Fibroblast of mammary gland (primary cell): ENCODE measurements at regions not wholly inside any gene's neighbourhood (a gene's known extent, or its start where the extent isn't known, plus 50 kb on each side); places are given as distances from the start of the nearest gene placed in this dataset.

Experiments
- DNase-seq: peaks from one replicate; pipeline ENCODE4 v3.0.0-alpha.2; 2010; ENCODE audit warnings: low read depth
- H3K4me3 ChIP-seq: 2 replicates; pipeline ENCODE4 v1.5.1; 2011; ENCODE audit warnings: low read depth, mild to moderate bottlenecking, low read length, moderate library complexity; ENCODE audit not compliant: control insufficient read depth
- TF ChIP-seq, protein P1 (sequence below): conservative IDR thresholded peaks from 2 replicates; pipeline ENCODE4 v1.5.1; 2011; ENCODE audit warnings: low read depth, low read length, inconsistent platforms; ENCODE audit not compliant: control insufficient read depth, insufficient read depth

GRCh38 chr4:26130173-26130572, 190.6 kb upstream of the RBPJ start:
- H3K4me3 ChIP-seq = no peak overlapping the region
- DNase-seq = no peak
- TF ChIP-seq, protein P1, sequence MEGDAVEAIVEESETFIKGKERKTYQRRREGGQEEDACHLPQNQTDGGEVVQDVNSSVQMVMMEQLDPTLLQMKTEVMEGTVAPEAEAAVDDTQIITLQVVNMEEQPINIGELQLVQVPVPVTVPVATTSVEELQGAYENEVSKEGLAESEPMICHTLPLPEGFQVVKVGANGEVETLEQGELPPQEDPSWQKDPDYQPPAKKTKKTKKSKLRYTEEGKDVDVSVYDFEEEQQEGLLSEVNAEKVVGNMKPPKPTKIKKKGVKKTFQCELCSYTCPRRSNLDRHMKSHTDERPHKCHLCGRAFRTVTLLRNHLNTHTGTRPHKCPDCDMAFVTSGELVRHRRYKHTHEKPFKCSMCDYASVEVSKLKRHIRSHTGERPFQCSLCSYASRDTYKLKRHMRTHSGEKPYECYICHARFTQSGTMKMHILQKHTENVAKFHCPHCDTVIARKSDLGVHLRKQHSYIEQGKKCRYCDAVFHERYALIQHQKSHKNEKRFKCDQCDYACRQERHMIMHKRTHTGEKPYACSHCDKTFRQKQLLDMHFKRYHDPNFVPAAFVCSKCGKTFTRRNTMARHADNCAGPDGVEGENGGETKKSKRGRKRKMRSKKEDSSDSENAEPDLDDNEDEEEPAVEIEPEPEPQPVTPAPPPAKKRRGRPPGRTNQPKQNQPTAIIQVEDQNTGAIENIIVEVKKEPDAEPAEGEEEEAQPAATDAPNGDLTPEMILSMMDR = no peak

DNA sequence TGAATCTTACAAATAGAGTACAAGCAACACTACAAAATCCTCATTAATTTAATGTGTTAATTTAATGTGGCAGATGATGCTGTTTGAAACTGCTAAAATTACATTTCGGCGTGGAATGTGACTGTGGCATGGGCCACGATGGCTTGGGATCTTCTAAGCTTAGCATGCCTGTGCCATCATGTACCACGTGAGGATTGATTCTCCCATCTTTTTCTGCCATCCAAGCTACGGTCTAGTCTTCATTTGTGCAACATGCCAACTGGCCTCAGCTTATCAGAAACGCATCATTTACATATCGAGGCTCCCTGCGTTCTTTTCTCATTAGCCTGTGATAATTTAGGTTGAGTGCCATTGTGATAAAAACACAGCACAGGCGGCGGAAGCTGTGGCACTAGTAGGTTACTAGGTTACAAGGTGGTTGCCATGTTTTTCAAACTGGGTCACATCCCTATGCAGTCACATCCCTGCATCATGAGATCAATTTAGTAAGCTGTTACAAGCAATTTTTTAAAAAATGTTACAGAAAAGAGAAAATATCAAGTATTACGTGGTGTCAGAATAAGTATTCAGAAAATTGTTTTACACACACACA, 189.9 kb upstream of the RBPJ start:
- H3K4me3 ChIP-seq = no peak overlapping the region
- TF ChIP-seq, protein P1 = no peak
- DNase-seq = no peak

- TF ChIP-seq, protein P1 = no peak
Measured at GRCh38 chr4:26131711-26132110, 189.1 kb upstream of the RBPJ start.

DNA sequence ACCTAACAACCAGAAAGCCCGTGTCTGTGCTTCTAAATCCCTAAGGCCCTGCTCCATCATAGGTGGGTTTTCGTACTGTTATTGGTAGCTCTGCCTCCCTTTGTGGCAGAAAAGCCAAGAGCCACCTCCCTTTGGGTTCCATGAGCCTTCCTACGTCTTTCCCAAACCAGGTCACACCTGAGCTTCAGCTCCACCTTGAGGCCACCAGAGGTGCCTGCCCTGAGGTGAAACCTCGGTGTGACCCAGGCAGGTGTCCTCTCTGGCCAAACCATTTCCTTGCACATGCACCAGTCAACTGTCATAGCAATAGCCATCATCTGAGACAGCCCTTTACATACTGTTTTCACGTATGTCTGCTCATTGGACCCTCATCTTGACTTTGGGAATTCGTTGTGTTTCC, 188.0 kb upstream of the RBPJ start:
- TF ChIP-seq, protein P1 = no peak
- DNase-seq = no peak
- no peak overlapping the region for H3K4me3 ChIP-seq

More at GRCh38 chr4:26131711-26132110, 189.1 kb upstream of the RBPJ start:
- H3K4me3 ChIP-seq = no peak overlapping the region
- no peak for DNase-seq

GRCh38 chr4:26133840-26134239, 187.0 kb upstream of the RBPJ start:
- no peak for DNase-seq
- H3K4me3 ChIP-seq = no peak overlapping the region
- TF ChIP-seq, protein P1 = no peak

- TF ChIP-seq, protein P1 = no peak
- no peak overlapping the region for H3K4me3 ChIP-seq
Measured at GRCh38 chr4:26135331-26135730, 185.5 kb upstream of the RBPJ start.

GRCh38 chr4:26136615-26137014, 184.2 kb upstream of the RBPJ start:
- H3K4me3 ChIP-seq = no peak overlapping the region
- TF ChIP-seq, protein P1 = no peak
- no peak for DNase-seq

More at GRCh38 chr4:26135331-26135730, 185.5 kb upstream of the RBPJ start:
- DNase-seq = peak; percentile 49
